Mucosa of descending colon (tissue), 3 donors: ENCODE measurements at regions not wholly inside any gene's neighbourhood (a gene's known extent, or its start where the extent isn't known, plus 50 kb on each side); places are given as distances from the start of the nearest gene placed in this dataset.
"Not testable (repeated sequence)": the region's sequence is repeated elsewhere in the genome, so short reads cannot be mapped to it uniquely, and the experiment has no call there.

Source experiments
- ATAC-seq: fragments of 200-7000 bp; cut with Tn5 transposase; one replicate; pipeline ENCODE4 v1.9.1; 2020; ENCODE audit warnings: mild to moderate bottlenecking, moderate library complexity
- DNase-seq, 3 donors: peaks; one replicate each; pipeline ENCODE4 v3.0.0-alpha.2; 2020
- H3K36me3 ChIP-seq: fragments of 200-600 bp; one replicate; pipeline ENCODE4 v1.8.0; 2021; ENCODE audit warnings: low read depth, mild to moderate bottlenecking
- H3K4me1 ChIP-seq: fragments of 200-600 bp; one replicate; pipeline ENCODE4 v1.8.0; 2021; ENCODE audit warnings: low read depth, mild to moderate bottlenecking
- H3K4me3 ChIP-seq: fragments of 200-600 bp; one replicate; pipeline ENCODE4 v1.8.0; 2021; ENCODE audit warnings: mild to moderate bottlenecking
- H3K9me3 ChIP-seq: fragments of 200-600 bp; one replicate; pipeline ENCODE4 v1.8.0; 2021; ENCODE audit warnings: mild to moderate bottlenecking
- intact Hi-C, 2 donors: fragments of 100-400 bp; cut with DNase I in 1 of 2; cut with micrococcal nuclease in 1 of 2; formaldehyde crosslinking; loops; one replicate each; pipeline versions ENCODE4 v1.11.0 to v1.11.1; 2022; cut with DNase I, micrococcal nuclease
- TF ChIP-seq, protein P1 (sequence below): fragments of 200-600 bp; IDR thresholded peaks from one replicate; pipeline ENCODE4 v1.8.0; 2022; ENCODE audit warnings: antibody characterized with exemption, mild to moderate bottlenecking
- donor health status: DM: no; HTN: no; CAD: no; lungs with moderate emphysema.
- donor health status: DM: no; HTN: no; CAD: no.
- donor health status: DM: no; HTN: yes; CAD: no.

DNA sequence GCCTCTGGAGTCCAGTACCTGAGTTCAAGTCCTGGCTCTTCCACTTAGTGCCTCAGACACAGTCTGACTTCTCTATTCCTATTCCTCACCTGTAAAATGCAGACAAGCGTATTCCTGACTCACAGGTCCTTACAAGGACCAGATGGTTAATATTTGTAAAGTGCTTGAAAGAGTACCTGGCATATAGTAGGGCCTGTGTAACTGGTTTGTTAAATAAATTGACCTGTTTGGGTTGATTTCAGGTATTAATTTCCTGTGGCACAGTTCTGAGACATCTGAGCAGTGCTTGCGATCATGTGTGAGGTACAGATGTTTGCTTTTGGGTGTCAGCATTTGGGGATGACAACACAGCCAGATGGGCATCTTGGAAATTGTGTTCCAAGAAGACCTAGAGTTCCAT is 127.5 kb downstream of the APIP start:
- DNase-seq = no peak
- Histone ChIP-seq H3K4me3 (no peak overlapping the region), H3K9me3 (no peaks in the 10 kb centered on the region), H3K4me1 (peaks cover 2% of the 10 kb centered on the region), H3K36me3 (no peaks in the 10 kb centered on the region)
- TF ChIP-seq, protein P1, sequence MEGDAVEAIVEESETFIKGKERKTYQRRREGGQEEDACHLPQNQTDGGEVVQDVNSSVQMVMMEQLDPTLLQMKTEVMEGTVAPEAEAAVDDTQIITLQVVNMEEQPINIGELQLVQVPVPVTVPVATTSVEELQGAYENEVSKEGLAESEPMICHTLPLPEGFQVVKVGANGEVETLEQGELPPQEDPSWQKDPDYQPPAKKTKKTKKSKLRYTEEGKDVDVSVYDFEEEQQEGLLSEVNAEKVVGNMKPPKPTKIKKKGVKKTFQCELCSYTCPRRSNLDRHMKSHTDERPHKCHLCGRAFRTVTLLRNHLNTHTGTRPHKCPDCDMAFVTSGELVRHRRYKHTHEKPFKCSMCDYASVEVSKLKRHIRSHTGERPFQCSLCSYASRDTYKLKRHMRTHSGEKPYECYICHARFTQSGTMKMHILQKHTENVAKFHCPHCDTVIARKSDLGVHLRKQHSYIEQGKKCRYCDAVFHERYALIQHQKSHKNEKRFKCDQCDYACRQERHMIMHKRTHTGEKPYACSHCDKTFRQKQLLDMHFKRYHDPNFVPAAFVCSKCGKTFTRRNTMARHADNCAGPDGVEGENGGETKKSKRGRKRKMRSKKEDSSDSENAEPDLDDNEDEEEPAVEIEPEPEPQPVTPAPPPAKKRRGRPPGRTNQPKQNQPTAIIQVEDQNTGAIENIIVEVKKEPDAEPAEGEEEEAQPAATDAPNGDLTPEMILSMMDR = no peak
- intact Hi-C loops = no loop called here
- peak; percentile 18 for ATAC-seq

DNA sequence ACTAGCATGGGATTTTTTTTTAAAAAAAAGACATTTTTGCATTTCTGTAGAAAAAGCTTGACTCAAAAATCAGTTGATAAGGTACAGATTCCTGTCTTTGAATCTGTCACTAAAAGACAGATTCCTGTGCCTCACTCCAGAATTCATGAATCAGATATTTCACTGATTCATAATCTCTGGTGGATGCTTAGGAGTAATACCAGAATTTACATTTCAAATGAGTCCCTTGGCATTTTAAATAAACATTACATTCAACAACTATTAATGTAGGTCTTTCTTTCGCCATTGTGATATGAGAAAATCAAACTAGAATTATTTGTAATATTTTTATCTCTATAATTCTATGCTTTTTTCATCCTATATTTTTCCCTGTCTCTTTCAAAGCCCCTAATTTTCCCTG is 128.3 kb downstream of the APIP start:
- H3K36me3 ChIP-seq = no peaks in the 10 kb centered on the region

DNA sequence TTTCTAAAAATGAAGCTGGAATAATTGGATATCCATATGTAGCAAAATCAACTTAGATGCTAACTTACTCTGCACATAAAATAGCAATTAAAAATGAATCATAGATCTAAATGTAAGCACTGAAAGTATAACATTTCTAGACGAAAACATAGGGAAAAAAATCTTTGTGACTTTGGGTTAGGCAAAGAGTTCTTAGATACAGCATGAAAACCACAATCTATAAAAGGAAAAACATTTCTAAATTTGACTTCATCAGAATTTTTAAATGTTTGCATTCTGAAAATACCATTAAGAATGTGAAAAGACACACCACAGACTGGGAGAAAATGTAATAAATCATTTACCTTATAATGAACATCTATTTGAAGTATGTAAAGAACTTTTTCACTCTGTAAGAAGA is 128.8 kb downstream of the APIP start:
- DNase-seq (no peak), ATAC-seq (no peak)
- intact Hi-C loops = no loop called here
- peaks cover 2% of the 10 kb centered on the region for H3K4me1 ChIP-seq
- H3K9me3 ChIP-seq = no peaks in the 10 kb centered on the region
- TF ChIP-seq, protein P1 = no peak
- H3K36me3 ChIP-seq = no peaks in the 10 kb centered on the region
- H3K4me3 ChIP-seq = no peak overlapping the region

More for the DNA sequence above, 128.3 kb downstream of the APIP start:
- Histone ChIP-seq H3K9me3 (no peaks in the 10 kb centered on the region), H3K4me1 (peaks cover 2% of the 10 kb centered on the region), H3K4me3 (no peak overlapping the region)
- DNase-seq (no peak), ATAC-seq (no peak)
- TF ChIP-seq, protein P1 = no peak
- intact Hi-C loops = no loop called here

DNA sequence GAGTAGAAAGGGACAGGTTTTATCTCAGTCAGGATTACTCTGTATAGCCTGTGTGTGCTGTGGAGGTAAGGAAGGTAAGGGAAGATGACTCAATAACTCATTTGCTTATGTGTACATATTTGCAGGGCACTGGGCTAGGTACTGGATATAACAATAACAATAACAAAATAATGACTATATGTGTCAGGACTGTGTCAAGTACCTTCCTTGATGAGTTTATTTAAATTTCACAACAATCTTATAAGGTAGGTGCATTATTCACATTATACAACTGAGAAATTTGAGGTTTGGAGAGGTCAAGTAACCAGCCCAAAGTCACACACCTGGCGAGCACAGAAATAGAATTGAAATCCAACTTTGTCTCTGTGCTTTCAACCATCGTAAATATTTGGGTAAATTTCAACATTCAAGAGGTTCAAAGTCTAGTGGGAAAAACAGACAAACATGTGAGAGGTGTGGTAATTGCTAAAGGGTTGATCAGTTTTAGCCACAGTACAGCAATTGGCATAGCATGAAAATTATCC is 131.8 kb downstream of the APIP start:
- H3K4me3 ChIP-seq = no peak overlapping the region
- ATAC-seq (peak; percentile 71), DNase-seq (no peak)
- no peaks in the 10 kb centered on the region for H3K4me1 ChIP-seq
- TF ChIP-seq, protein P1 = no peak
- H3K9me3 ChIP-seq = no peaks in the 10 kb centered on the region
- intact Hi-C loops = no loop called here
- H3K36me3 ChIP-seq = no peaks in the 10 kb centered on the region

DNA sequence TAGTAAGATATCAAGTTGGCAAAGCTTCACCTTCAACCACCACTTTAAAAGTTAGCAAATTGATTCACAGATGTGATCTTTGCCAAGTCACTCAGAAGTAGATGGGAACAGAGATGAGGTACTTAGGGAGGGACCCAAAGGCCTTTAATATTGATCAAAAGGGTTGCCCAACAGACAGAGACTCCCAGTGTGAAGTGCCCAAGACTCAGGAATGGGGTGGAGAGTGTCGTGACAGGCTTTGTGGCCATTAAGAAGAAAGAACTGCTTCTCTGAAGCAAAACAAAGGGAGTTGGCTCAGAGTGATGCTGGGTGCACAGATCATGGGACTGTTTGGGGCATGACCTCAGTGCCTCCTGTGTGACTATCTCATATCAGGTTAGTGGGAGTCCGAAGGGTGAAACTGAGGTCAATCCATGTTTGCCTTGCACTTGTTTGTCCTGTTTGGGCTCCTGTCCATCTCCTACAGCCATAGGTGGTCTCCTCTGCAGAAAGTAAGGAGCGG is 132.3 kb downstream of the APIP start:
- Histone ChIP-seq H3K4me1 (no peaks in the 10 kb centered on the region), H3K4me3 (no peak overlapping the region), H3K9me3 (no peaks in the 10 kb centered on the region), H3K36me3 (no peaks in the 10 kb centered on the region)
- DNase-seq (no peak), ATAC-seq (peak; percentile 38)
- intact Hi-C loops = no loop called here
- TF ChIP-seq, protein P1 = no peak

DNA sequence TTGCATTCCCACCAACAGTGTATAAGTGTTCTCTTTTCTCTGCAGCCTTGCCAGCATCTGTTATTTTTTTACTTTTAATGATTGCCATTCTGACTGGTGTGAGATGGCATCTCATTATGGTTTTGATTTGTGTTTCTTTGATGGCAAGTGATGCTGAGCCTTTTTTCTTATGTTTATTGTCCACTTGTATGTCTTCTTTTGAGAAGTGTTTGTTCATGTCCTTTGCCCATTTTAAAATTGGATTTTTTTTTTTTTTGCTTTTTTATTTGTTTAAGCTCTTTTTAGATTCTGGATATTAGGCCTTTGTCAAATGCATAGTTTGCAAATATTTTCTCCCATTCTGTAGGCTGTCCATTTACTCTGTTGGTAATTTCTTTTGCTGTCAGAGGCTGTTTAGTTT is 134.4 kb downstream of the APIP start:
- H3K4me1 ChIP-seq, H3K9me3 ChIP-seq, ATAC-seq, H3K36me3 ChIP-seq, DNase-seq, H3K4me3 ChIP-seq, intact Hi-C loops: not testable (repeated sequence)
